Dedifferentiated amniotic fluid mesenchymal stem cell (primary cell): ENCODE measurements at regions not wholly inside any gene's neighbourhood (a gene's known extent, or its start where the extent isn't known, plus 50 kb on each side); places are given as distances from the start of the nearest gene placed in this dataset.
"Not testable (repeated sequence)": the region's sequence is repeated elsewhere in the genome, so short reads cannot be mapped to it uniquely, and the experiment has no call there.

Experiments
- DNase-seq: peaks from one replicate; pipeline ENCODE4 v3.0.0-alpha.2; 2016; ENCODE audit errors: extremely low spot score

DNA sequence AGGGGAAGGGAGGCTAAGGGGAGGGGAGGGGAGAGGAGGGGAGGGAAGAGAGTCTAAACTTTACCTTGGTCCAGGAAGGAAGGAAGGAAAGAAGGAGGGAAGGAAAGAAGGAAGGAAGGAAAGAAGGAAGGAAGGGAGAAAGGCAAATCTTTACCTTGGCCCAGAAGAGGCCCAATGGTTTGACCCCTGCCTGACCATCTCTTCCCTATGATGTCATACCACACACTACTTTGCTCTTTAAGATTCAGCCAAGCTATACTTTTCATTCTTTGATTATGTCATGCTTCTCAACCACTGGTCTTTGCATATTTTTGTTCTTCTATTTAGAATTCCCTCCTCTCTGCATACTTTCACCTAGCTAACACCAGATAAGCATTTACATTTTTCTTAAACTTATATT, 1077.5 kb downstream of the PCDH9 start:
- DNase-seq: no peak

DNA sequence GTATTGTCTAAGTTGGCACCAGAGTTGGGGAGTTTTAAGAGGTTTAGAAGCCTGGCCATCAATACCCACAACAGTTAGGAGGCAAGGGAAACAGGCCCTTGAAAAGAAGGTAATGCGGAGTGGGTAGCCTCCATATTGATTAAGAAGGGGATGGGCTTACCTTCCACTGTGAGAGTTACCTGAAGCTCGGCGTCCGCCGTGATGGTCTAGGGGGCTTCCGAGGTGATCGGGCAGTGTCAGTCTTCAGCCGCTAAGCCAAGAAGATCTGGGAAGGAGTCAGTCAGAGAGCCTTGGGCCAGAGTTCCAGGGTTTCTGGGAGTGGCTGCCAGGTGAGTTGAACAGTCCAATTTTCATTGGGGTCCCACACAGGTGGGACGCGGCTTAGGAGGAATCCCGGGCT, 1085.8 kb downstream of the PCDH9 start:
- not testable (repeated sequence) for DNase-seq

DNA sequence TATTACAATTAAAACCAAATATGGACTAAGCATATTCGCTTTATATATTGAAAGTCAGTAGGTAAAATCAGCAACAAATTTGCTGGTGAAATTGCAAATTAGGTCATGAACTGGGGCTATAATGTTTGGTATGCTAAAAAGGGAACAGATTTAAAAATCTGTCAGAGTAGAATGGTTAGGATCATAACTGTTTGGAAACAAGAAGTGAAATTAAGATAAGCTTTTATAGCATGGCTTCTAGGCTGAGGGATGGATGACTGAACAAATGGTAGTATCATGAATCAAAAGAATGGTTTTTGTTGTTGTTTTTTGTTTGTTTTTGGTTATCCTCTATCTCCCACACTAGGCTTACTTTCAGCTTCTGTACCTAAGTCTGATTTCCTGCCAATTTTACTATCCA, 1090.4 kb downstream of the PCDH9 start:
- DNase-seq: no peak

DNA sequence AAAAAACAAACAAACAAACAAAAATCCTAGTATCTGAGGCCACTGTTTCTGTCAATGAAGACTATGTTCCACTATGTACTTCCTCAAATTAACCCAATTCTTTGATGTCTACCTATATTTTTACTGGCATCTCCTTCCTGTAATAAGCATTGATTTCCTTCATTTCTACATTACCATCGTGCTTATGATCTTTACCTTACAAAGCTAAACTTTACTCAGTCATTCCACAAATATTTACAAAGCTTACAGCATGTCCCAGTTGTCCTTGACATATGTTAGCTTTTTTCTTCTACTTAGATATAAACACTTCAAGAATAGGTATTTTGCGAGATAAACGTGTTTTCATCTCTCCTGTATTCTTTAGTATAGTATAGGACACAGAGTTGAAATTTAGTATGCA, 1090.9 kb downstream of the PCDH9 start:
- no peak for DNase-seq

DNA sequence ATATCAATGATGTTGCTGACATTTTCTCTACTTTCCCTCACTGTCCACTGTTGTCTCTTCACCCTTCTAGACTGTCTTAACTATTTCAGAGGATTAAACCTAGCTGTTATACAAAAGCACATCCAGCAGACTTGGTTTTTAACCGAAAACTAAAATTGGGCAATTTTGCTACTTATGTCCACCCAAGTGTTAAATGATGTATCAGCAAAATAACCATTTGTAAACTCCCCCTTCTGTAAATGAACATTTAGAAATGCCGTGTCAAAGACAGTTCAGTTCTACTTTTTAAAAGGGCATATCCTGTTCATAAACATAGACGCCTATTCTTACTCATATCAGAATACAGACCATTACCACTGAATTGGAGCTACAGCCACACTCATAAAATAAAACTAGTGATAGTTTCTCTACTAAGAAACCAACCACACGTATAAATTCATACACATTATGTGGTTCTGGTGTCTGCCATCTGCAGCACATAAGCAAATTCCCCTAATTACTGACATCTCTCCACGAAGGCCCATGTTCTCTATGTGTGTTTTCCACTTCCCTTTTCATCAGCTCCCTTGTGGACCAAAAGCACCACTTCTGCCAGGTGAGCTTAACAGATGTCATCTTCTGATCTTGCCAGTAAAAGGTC, 1091.8 kb downstream of the PCDH9 start:
- DNase-seq: no peak

DNA sequence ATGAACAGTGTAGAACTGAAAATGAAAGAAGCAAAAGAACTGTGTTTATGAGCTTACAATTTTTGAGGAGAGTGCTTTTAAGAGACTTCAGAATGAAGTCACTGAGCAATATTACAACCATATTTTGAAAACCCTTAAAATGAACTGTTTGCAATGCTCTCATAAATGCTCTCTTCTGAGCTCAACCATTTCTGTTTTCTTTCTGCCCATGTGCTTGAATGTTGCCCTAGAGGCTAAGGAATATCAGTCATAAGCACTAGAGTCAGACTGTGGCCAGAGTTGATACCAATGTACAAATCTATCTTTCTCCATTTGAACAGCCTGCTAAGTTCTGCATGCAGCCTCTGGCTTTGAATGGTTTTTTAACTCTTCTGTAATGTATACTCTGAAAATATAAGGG, 1092.8 kb downstream of the PCDH9 start:
- DNase-seq: no peak

DNA sequence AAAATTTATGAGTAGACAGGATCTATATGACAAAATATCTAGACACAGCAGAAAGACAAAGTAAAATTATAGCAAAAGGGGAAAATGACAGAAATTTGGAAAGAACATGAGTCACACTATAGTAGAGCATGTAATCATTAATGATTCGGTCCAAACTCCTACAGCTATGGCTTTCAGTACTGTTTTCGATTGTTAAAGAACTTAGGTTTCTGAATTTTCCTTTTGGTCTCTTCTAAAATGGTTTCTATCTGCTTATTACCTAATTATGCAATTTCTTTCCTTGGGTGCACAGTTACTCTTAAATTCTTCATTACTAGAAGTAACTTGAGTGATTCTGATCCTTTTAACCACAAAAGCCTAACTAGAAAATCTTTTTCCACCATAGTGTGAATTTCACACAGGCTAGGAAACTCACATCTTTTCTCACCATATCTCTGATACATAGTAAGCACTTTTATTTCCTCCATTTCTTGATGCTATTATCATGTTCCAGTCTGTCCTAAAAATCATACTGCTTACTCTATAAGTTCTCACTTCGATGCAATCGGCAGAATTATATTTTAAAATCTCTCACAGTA, 1101.4 kb downstream of the PCDH9 start:
- no peak for DNase-seq

DNA sequence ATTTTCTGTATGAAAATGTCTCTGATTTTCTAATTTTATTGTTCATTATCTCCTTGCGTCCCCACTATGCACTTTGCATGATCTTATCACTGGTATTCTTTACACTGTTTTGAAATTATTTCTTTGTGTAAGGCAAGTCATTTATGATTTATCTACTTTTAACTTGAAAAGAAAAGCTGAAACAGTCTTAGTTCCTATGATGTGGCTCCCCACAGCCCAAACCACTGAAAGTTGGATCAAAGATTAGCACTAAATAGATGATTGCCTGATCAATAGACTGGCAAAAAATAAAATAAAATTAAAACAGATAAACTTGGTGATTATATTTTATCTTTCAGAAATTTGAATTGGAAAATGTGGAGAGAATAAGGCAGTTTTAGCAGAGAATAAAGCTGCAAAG, 1101.9 kb downstream of the PCDH9 start:
- no peak for DNase-seq

DNA sequence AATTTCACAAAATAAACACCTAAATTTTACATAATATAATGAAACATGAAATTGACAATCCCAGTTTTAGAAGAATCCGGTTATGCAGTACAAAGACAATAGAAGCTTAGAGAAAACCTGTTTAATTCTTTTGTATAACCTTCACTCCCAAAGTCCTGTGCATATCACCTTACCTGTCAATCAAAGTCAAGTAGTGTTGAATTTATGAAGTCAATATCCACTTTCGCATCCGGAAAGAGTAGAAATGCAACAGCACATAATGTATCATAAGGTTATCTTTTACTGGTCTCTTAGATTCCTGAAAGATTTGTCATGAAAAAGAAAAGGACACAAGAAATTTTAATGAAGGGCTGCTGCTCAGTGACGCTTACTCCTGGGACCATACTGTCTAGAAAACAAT, 1112.6 kb downstream of the PCDH9 start:
- no peak for DNase-seq

DNA sequence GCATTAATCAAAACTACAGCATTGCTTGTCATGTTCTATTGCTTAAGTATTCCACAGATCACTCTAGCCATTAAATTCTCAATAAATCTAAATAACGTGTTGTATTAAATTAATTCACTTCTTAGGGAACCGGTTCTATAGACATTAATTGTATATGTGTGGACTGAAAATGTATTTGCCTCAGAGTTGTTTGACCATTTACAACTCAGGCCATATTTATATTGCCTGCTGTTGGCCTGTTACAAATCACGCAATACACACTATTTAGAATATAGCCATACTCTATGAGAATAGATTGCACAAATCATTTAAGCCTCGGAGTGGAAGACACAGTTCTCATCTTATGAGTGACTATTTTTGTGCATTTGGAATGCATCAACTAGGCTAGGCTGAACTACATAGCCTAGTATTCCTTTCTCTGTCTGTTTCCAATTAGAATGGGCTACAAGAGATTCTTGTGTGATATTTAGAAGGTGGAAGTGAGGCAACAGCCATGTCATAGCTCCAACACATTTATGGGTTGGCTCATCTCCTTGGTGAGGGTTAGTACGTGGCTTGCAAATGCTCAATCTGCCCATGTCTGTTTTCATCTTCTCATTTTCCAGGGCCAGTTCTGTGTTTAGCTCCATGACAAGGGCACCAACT, 1116.1 kb downstream of the PCDH9 start:
- DNase-seq: peak; percentile 49

DNA sequence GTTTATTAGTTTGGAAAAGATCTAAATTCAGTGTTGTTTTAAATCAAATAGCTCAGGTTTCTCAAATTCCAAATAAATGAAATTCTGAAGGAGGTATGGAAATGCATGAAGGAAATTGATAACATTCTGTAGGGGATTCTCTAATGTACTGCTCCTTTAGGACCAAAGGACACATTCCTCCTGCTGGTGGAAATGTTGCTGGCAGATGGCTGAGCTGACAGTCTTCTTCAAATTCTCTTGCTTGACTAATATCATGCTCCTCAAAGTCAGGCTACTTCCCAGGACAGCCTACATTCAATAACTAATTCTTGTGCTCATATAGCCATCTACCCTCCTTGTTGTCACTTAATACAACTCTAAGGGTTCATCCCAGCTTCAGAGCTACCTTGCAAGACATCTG, 1118.5 kb downstream of the PCDH9 start:
- no peak for DNase-seq

DNA sequence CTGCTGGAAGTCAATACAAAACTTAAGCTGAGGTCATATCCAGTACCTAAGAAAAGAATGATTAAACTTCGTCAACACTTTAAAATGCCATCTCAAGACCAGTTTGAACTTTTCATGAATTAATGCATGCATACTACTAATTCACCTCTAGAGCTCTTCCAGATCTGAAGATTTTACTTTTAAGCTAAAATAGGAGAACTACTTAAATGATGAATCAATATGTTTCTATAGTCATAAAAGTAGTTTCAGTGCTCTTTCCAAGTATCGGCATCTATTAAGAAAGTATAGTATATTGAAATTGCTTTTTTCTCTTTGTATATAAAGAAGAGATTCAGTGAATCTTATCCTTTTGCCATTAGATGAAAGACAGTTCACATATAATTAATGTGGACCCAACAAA, 1123.9 kb downstream of the PCDH9 start:
- DNase-seq: no peak

DNA sequence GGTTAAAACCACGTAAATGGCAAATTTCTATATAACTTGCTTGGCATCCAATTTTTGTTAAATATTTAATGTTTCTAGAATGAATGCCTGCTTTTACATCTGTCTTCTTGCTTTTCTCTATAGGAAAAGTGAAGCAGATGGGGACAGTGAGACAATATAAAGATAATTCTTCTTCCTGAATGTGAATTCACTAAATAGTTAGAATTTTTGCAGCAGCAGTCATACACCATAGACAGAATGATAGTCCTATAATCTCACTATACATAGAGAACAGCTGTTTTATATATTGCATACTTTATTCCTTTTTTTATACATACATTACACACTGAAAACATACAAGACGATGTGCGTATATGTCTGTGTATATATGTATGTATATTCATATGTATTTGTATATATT, 1127.3 kb downstream of the PCDH9 start:
- no peak for DNase-seq

DNA sequence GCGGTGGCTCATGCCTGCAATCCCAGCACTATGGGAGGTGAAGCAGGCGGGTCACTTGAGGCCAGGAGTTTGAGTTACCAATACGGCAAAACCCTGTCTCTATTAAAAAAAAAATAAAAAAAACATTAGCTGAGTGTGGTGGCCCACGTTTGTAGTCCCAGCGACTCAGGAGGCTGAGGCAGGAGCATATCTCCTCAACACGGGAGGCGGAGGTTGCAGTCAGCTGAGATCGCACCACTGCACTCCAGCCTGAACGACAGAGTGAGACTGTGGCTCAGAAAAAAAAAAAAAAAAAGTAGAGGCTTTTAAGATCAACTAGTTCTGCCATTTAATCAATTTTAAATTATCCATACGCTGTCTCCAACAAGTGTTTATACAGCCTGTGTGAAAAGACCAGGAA, 1130.3 kb downstream of the PCDH9 start:
- no peak for DNase-seq

DNA sequence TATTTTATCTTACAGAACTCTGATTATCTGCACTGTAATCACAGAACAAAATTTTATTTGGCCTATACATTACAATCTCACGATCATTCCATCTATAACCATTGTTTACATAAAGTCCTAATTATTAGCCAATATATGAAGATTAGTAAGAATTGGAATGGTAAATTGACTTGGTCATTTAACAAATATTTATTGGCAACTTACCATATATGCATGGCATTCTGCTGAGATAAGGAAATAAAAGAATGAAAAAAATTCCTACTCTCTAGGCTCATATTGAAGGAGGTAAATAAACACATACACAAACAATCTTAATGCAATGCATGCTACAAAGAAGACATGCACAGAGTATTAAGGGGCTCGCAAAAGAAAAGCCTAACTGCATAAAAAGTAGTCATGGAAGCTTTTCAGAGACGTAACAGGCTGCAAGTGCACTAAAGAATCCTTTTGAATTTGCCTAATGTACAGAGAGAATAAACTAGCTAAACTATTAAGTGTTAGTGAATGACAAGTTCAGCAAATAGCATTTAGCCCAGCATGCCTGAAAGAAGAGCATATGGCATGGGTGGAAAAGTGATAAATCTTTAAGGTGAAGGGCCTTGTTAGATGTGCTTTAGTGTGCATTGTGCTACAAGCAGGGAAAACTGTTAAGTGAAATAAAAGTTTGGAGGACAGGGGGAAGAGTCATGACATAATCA, 1131.1 kb downstream of the PCDH9 start:
- DNase-seq: no peak

DNA sequence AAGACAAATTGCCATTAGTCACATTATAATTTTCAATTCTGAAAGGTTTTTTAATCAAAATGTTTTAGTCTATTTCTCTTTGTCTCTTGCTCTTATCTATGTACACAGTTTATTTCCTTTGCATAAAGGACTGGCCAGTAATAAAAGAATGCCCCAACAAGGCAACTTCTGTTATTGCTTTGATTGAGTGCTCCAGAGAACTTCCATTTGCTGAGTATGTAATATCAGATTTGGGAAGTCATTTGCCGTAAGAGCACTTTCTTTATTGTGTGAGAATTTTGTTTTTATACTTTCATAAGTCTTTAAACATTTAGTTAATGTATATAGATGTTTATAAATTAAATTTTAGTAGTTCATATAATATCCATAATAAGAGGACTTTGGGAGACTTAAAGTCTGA, 1140.4 kb downstream of the PCDH9 start:
- no peak for DNase-seq

DNA sequence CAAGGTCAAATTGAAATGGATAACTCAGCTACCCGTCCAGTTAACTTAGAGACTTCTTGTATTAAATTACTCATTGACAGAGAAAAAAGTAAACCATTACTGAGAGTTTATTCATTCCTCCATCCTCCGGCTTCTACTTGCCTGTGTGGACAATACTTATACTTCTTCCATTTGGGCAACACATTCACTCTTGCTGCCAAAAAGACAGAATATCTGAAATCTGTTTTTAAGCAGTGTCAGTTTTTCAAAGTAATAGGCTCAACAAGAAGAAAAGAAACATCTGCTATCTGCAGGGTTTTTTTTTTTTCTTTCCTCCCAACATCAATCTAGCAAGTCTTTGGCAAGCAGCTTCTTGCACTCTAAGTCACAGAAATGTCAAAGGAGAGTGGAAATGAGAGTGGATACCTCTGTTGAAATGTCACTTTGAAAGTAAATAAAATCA, 1142.8 kb downstream of the PCDH9 start:
- DNase-seq: no peak

DNA sequence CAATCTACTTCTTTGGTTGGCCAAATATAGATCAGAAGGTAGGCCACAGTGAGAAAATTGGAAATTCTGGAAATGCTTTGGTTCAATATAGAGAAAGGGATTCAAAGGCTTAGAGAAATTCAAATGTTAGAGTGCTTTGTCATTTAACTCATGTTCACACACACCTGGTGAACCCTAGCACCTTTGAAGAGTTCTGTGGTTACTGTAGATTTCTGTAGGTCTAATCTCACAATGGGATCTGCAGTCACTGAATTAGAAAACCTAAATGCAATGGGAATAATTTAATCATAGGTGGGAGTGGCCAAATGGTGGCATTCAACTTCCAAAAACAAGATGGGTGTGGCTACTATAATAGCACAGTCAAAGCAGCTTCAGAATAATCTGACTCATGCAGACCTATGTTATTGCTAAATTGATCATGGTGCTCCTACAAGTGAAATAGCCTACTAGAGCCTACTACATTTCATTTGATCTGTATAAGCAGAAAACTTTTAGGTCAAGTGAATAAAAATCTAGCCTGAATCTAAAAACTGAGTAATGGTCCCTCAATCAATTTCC, 1152.9 kb downstream of the PCDH9 start:
- no peak for DNase-seq

DNA sequence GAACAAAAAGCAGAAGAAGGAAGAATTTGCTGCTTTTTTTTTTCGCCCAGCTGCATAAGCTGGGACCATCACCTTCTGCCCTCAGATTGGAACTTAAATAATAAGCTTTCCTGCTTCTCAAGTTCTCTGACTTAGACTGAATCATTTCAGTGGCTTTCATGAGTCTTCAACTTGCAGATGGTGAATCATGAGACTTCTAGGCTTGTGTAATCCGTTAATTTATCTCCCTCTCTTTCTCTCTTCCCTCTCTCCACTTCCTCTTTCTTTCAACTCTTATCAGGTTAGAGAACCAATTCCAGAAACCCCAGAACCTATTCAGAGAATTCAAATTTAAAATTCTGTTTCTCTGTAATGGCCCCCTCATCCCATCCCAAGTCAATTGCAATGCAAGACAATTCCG, 1153.7 kb downstream of the PCDH9 start:
- no peak for DNase-seq

DNA sequence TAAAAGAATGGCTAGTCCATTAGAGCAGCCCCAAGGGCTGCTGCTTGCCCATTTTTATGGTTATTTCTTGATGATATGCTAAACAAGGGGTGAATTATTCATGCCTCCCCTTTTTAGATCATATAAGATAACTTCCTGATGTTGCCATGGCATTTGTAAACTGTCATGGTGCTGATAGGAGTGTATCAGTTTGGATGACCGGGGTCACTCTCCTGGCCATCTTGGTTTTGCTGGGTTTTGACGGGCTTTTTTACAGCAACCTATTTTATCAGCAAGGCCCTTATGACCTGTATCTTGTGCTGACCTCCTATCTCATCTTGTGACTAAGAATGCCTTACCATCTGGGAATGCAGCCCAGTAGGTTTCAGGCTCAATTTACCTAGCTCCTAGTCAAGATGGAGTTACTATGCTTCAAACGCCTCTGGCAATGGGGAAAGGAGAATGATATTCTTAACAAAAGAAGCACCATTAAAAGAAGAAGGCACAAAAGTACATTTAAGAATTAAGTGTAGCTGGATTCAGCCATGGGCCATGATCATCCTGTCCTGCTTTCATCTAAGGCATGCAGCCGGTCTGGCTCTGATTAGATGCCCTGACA, 1156.0 kb downstream of the PCDH9 start:
- DNase-seq: no peak

DNA sequence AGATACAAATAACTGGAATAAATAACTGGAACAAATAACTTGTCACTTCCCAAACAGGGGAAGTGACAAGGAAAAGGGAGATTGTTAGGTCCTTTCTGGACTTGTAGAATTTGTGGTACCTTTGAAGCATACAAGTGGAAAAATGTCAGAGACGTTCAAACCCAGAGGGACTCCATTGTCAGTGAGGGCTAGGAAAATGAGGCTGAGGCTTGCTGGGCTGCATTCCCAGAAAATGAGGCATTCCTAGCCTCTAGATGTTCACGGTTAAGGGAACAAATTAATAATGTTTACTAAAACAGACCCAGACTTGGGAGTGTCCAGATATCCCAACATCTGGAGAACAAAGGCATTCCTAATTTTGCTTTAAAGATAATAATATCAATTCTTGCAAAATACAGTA, 1158.0 kb downstream of the PCDH9 start:
- DNase-seq: not testable (repeated sequence)

DNA sequence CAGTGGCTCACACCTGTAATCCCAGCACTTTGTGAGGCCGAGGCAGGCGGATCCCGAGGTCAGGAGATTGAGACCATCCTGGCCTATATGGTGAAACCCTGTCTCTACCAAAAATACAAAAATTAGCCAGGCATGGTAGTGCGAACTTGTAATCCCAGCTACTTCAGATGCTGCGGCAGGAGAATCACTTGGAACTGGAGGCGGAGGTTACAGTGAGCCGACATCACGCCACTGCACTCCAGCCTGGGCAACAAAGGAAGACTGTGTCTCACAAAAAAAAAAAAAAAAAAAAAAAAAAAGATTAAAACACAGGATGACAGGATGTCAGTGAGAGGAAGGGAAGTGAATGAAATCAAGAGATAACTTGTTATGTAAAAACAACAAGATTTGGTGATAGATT, 1158.5 kb downstream of the PCDH9 start:
- DNase-seq: no peak
